ENCODE measurements at regions not wholly inside any gene's neighbourhood (a gene's known extent, or its start where the extent isn't known, plus 50 kb on each side); places are given as distances from the start of the nearest gene placed in this dataset.
"Not testable (repeated sequence)": the region's sequence is repeated elsewhere in the genome, so short reads cannot be mapped to it uniquely, and the experiment has no call there.

GRCh38 chr4:36590343-36590742 is 308.9 kb downstream of the DTHD1 start:
- DNase-seq (ENCODE audit: low read depth): no peak

- DNase-seq (ENCODE audit: low read depth): no peak
These were observed 320.6 kb downstream of the DTHD1 start for GRCh38 chr4:36601864-36602495.

GRCh38 chr4:36609661-36610060 is 328.2 kb downstream of the DTHD1 start:
- DNase-seq (ENCODE audit: low read depth): no peak

GRCh38 chr4:36610628-36611027 is 329.2 kb downstream of the DTHD1 start:
- no peak for DNase-seq (ENCODE audit: low read depth)

GRCh38 chr4:36613142-36613541 is 331.7 kb downstream of the DTHD1 start:
- DNase-seq (ENCODE audit: low read depth): not testable (repeated sequence)

- no peak for DNase-seq (ENCODE audit: low read depth)
These were observed 332.6 kb downstream of the DTHD1 start for GRCh38 chr4:36614011-36614410.

- DNase-seq (ENCODE audit: low read depth): no peak
These were observed 336.7 kb downstream of the DTHD1 start for GRCh38 chr4:36618102-36618501.

GRCh38 chr4:36624030-36624429 is 342.6 kb downstream of the DTHD1 start:
- DNase-seq (ENCODE audit: low read depth): no peak

GRCh38 chr4:36638273-36638811 is 356.9 kb downstream of the DTHD1 start:
- DNase-seq (ENCODE audit: low read depth): no peak

GRCh38 chr4:36640876-36641275 is 359.5 kb downstream of the DTHD1 start:
- no peak for DNase-seq (ENCODE audit: low read depth)

- DNase-seq (ENCODE audit: low read depth): peak; percentile 9
These were observed 369.8 kb downstream of the DTHD1 start for GRCh38 chr4:36651253-36651652.

- DNase-seq (ENCODE audit: low read depth): no peak
These were observed 371.4 kb downstream of the DTHD1 start for GRCh38 chr4:36652857-36653256.

GRCh38 chr4:36665985-36666527 is 384.6 kb downstream of the DTHD1 start:
- no peak for DNase-seq (ENCODE audit: low read depth)

GRCh38 chr4:36675436-36675835 is 394.0 kb downstream of the DTHD1 start:
- no peak for DNase-seq (ENCODE audit: low read depth)

- peak; percentile 10 for DNase-seq (ENCODE audit: low read depth)
These were observed 395.0 kb downstream of the DTHD1 start for GRCh38 chr4:36676139-36677050.

- DNase-seq (ENCODE audit: low read depth): no peak
These were observed 395.7 kb downstream of the DTHD1 start for GRCh38 chr4:36677112-36677511.

- no peak for DNase-seq (ENCODE audit: low read depth)
These were observed 396.5 kb downstream of the DTHD1 start for GRCh38 chr4:36677874-36678273.

GRCh38 chr4:36687681-36688080 is 406.3 kb downstream of the DTHD1 start:
- DNase-seq (ENCODE audit: low read depth): no peak

- no peak for DNase-seq (ENCODE audit: low read depth)
These were observed 411.2 kb downstream of the DTHD1 start for GRCh38 chr4:36692586-36692985.

- DNase-seq (ENCODE audit: low read depth): no peak
These were observed 420.8 kb downstream of the DTHD1 start for GRCh38 chr4:36702245-36702644.

- no peak for DNase-seq (ENCODE audit: low read depth)
These were observed 422.9 kb downstream of the DTHD1 start for GRCh38 chr4:36704289-36704688.

GRCh38 chr4:36709991-36710390 is 428.6 kb downstream of the DTHD1 start:
- DNase-seq (ENCODE audit: low read depth): no peak

GRCh38 chr4:36712013-36712412 is 430.6 kb downstream of the DTHD1 start:
- peak; percentile 2 for DNase-seq (ENCODE audit: low read depth)
